CD4-positive, alpha-beta T cell (primary cell): ENCODE measurements at regions not wholly inside any gene's neighbourhood (a gene's known extent, or its start where the extent isn't known, plus 50 kb on each side); places are given as distances from the start of the nearest gene placed in this dataset.

Experiments
- ATAC-seq: fragments of 200-7000 bp; cut with Tn5 transposase; one replicate; pipeline ENCODE4 v1.10.0; 2022; ENCODE audit warnings: mild to moderate bottlenecking; ENCODE audit not compliant: poor library complexity
- CTCF ChIA-PET: fragments of 350-600 bp; sonication (Branson Sonifier 250); formaldehyde crosslinking; loops from one replicate; lab custom pipeline; 2021; ENCODE audit warnings: antibody characterized with exemption, inconsistent platforms; lab: Charles Lee
- POLR2A ChIA-PET: fragments of 350-600 bp; sonication (Branson Sonifier 250); formaldehyde crosslinking; loops from one replicate; lab custom pipeline; 2021; ENCODE audit warnings: antibody characterized with exemption, inconsistent platforms; lab: Charles Lee
- DNase-seq, 14 experiments: peaks; one replicate each; pipeline ENCODE4 v3.0.0-alpha.2; 2013 to 2020; ENCODE audit warnings: mixed read lengths in 2 of 14
- H3K27ac ChIP-seq, 2 donors: one replicate each; pipeline versions ENCODE4 v1.5.1 to v1.7.0; 2013; ENCODE audit warnings: low read length in 2 of 2, low read depth in 1 of 2, mild to moderate bottlenecking in 1 of 2
- H3K27me3 ChIP-seq, 2 experiments: 1 replicate in 1 of 2; 2 replicates in 1 of 2; pipeline versions ENCODE4 v1.6.1 to v1.7.0; 2013; ENCODE audit warnings: low read length in 2 of 2, control low read depth in 1 of 2, mild to moderate bottlenecking in 1 of 2, moderate library complexity in 1 of 2; ENCODE audit not compliant: insufficient read depth in 2 of 2, control insufficient read depth in 1 of 2
- H3K36me3 ChIP-seq: one replicate; pipeline ENCODE4 v1.6.1; 2013; ENCODE audit warnings: low read length, control low read depth; ENCODE audit not compliant: insufficient read depth
- H3K4me1 ChIP-seq: one replicate; pipeline ENCODE4 v1.6.1; 2013; ENCODE audit warnings: low read length, control low read depth; ENCODE audit not compliant: insufficient read depth
- H3K4me3 ChIP-seq: one replicate; pipeline ENCODE4 v1.5.1; 2013; ENCODE audit warnings: mild to moderate bottlenecking, low read length, moderate library complexity
- H3K9me3 ChIP-seq, 2 experiments: 1 replicate in 1 of 2; 2 replicates in 1 of 2; pipeline versions ENCODE4 v1.6.1 to v1.7.0; 2013; ENCODE audit warnings: low read length in 2 of 2, mild to moderate bottlenecking in 2 of 2, control low read depth in 1 of 2, moderate library complexity in 1 of 2; ENCODE audit not compliant: control insufficient read depth in 1 of 2, insufficient read depth in 1 of 2
- H3K27ac Mint-ChIP-seq: one replicate; pipeline ENCODE4 v1.8.0; 2020; ENCODE audit warnings: mixed read lengths
- H3K27me3 Mint-ChIP-seq: one replicate; pipeline ENCODE4 v1.8.0; 2021; ENCODE audit warnings: mixed read lengths
- H3K36me3 Mint-ChIP-seq: one replicate; pipeline ENCODE4 v1.8.0; 2021; ENCODE audit warnings: low read depth, mixed read lengths
- H3K4me1 Mint-ChIP-seq: one replicate; pipeline ENCODE4 v1.8.0; 2021; ENCODE audit warnings: low read depth, mixed read lengths
- H3K4me3 Mint-ChIP-seq: one replicate; pipeline ENCODE4 v1.8.0; 2020; ENCODE audit warnings: mild to moderate bottlenecking, mixed read lengths
- H3K9me3 Mint-ChIP-seq: one replicate; pipeline ENCODE4 v1.8.0; 2020; ENCODE audit warnings: mixed read lengths
- CTCF ChIP-seq: fragments of 200-600 bp; IDR thresholded peaks from one replicate; pipeline ENCODE4 v1.8.0; 2022; ENCODE audit warnings: antibody characterized with exemption, mild to moderate bottlenecking
- intact Hi-C, 2 experiments: fragments of 100-400 bp; cut with DNase I in 1 of 2; cut with micrococcal nuclease in 1 of 2; formaldehyde crosslinking; loops; one replicate each; pipeline versions ENCODE4 v1.15.1 to v1.9.0; 2023 to 2025; cut with DNase I, micrococcal nuclease

GRCh38 chr2:155190342-155190741 is 491.8 kb downstream of the KCNJ3 start:
- no peaks in the 10 kb centered on the region for H3K9me3 Mint-ChIP-seq
- H3K4me3 ChIP-seq, result no peak overlapping the region
- DNase-seq (no peak), ATAC-seq (no peak)
- H3K36me3 ChIP-seq, result no peaks in the 10 kb centered on the region
- intact Hi-C loops, result no loop called here
- no peaks in the 10 kb centered on the region for H3K27me3 Mint-ChIP-seq
- no peaks in the 10 kb centered on the region for H3K4me1 Mint-ChIP-seq
- no peak overlapping the region for H3K27ac ChIP-seq
- H3K36me3 Mint-ChIP-seq, result no peaks in the 10 kb centered on the region
- no peak overlapping the region for H3K27ac Mint-ChIP-seq
- peaks cover 0 to 3% of the 10 kb centered on the region in 2 experiments for H3K9me3 ChIP-seq
- H3K4me1 ChIP-seq, result no peaks in the 10 kb centered on the region
- H3K27me3 ChIP-seq, result no peaks in the 10 kb centered on the region
- H3K4me3 Mint-ChIP-seq, result no peak overlapping the region
- POLR2A ChIA-PET, result no interaction called here
- CTCF ChIA-PET, result no interaction called here
- no peak for TF ChIP-seq CTCF

- H3K27me3 Mint-ChIP-seq, result no peaks in the 10 kb centered on the region
- no peaks in the 10 kb centered on the region for H3K4me1 Mint-ChIP-seq
- H3K4me1 ChIP-seq, result no peaks in the 10 kb centered on the region
- ATAC-seq, result no peak
- no peak overlapping the region for H3K4me3 Mint-ChIP-seq
- CTCF ChIA-PET, result no interaction called here
- TF ChIP-seq CTCF, result no peak
- no peaks in the 10 kb centered on the region for H3K27me3 ChIP-seq
- no peaks in the 10 kb centered on the region for H3K9me3 Mint-ChIP-seq
- POLR2A ChIA-PET, result no interaction called here
- intact Hi-C loops, result no loop called here
- H3K4me3 ChIP-seq, result no peak overlapping the region
- no peaks in the 10 kb centered on the region for H3K9me3 ChIP-seq
- no peaks in the 10 kb centered on the region for H3K36me3 Mint-ChIP-seq
- no peaks in the 10 kb centered on the region for H3K36me3 ChIP-seq
- H3K27ac ChIP-seq, result no peak overlapping the region
- no peak for DNase-seq
- no peak overlapping the region for H3K27ac Mint-ChIP-seq
Measured at GRCh38 chr2:155178921-155179320, 480.4 kb downstream of the KCNJ3 start.

- intact Hi-C loops, result no loop called here
- TF ChIP-seq CTCF, result no peak
- H3K4me1 Mint-ChIP-seq, result no peaks in the 10 kb centered on the region
Measured at GRCh38 chr2:155176345-155176744, 477.9 kb downstream of the KCNJ3 start.

More at GRCh38 chr2:155176345-155176744, 477.9 kb downstream of the KCNJ3 start:
- no peak overlapping the region for H3K4me3 ChIP-seq
- no peaks in the 10 kb centered on the region for H3K9me3 ChIP-seq
- ATAC-seq (no peak), DNase-seq (no peak)
- no peaks in the 10 kb centered on the region for H3K27me3 ChIP-seq
- Mint-ChIP-seq H3K27ac (no peak overlapping the region), H3K36me3 (no peaks in the 10 kb centered on the region), H3K9me3 (no peaks in the 10 kb centered on the region), H3K27me3 (no peaks in the 10 kb centered on the region), H3K4me3 (no peak overlapping the region)
- H3K4me1 ChIP-seq, result no peaks in the 10 kb centered on the region
- no peaks in the 10 kb centered on the region for H3K36me3 ChIP-seq
- no peak overlapping the region for H3K27ac ChIP-seq
- ChIA-PET POLR2A (no interaction called here), CTCF (no interaction called here)
